ENCODE measurements at regions not wholly inside any gene's neighbourhood (a gene's known extent, or its start where the extent isn't known, plus 50 kb on each side); places are given as distances from the start of the nearest gene placed in this dataset.

- no peaks in the 10 kb centered on the region for H3K4me1 Mint-ChIP-seq
- H3K4me3 Mint-ChIP-seq: no peak overlapping the region
- H3K9me3 Mint-ChIP-seq: no peaks in the 10 kb centered on the region
- DNase-seq: no peak
- no peak overlapping the region for H3K27ac Mint-ChIP-seq
- no peak for TF ChIP-seq CTCF (IDR thresholded peaks at IDR 0.05)
- H3K27me3 Mint-ChIP-seq (ENCODE audit: low read depth, poor library complexity): no peaks in the 10 kb centered on the region
- no peaks in the 10 kb centered on the region for H3K36me3 Mint-ChIP-seq (ENCODE audit: low read depth)
These were observed 238.9 kb downstream of the SLC7A11 start for GRCh38 chr4:138003248-138003647.

- Mint-ChIP-seq H3K36me3 (ENCODE audit: low read depth) (no peaks in the 10 kb centered on the region), H3K27me3 (ENCODE audit: low read depth, poor library complexity) (no peaks in the 10 kb centered on the region), H3K27ac (no peak overlapping the region), H3K9me3 (no peaks in the 10 kb centered on the region), H3K4me3 (no peak overlapping the region), H3K4me1 (no peaks in the 10 kb centered on the region)
- no peak for TF ChIP-seq CTCF (IDR thresholded peaks at IDR 0.05)
- DNase-seq: no peak
These were observed 243.3 kb downstream of the SLC7A11 start for GRCh38 chr4:137998666-137999429.

GRCh38 chr4:137997496-137997895 is 244.7 kb downstream of the SLC7A11 start:
- TF ChIP-seq CTCF (IDR thresholded peaks at IDR 0.05): no peak
- no peaks in the 10 kb centered on the region for H3K27me3 Mint-ChIP-seq (ENCODE audit: low read depth, poor library complexity)
- H3K9me3 Mint-ChIP-seq: no peaks in the 10 kb centered on the region
- DNase-seq: no peak
- H3K27ac Mint-ChIP-seq: no peak overlapping the region
- no peak overlapping the region for H3K4me3 Mint-ChIP-seq
- H3K4me1 Mint-ChIP-seq: no peaks in the 10 kb centered on the region
- no peaks in the 10 kb centered on the region for H3K36me3 Mint-ChIP-seq (ENCODE audit: low read depth)

- Mint-ChIP-seq H3K4me3 (no peak overlapping the region), H3K4me1 (no peaks in the 10 kb centered on the region), H3K9me3 (no peaks in the 10 kb centered on the region), H3K27me3 (ENCODE audit: low read depth, poor library complexity) (no peaks in the 10 kb centered on the region), H3K27ac (no peak overlapping the region), H3K36me3 (ENCODE audit: low read depth) (no peaks in the 10 kb centered on the region)
- TF ChIP-seq CTCF (IDR thresholded peaks at IDR 0.05): no peak
- no peak for DNase-seq
These were observed 247.3 kb downstream of the SLC7A11 start for GRCh38 chr4:137994853-137995252.

- Mint-ChIP-seq H3K36me3 (ENCODE audit: low read depth) (no peaks in the 10 kb centered on the region), H3K27ac (no peak overlapping the region), H3K27me3 (ENCODE audit: low read depth, poor library complexity) (no peaks in the 10 kb centered on the region), H3K4me3 (no peak overlapping the region), H3K9me3 (no peaks in the 10 kb centered on the region), H3K4me1 (no peaks in the 10 kb centered on the region)
- TF ChIP-seq CTCF (IDR thresholded peaks at IDR 0.05): no peak
- no peak for DNase-seq
These were observed 248.9 kb downstream of the SLC7A11 start for GRCh38 chr4:137993232-137993631.

GRCh38 chr4:137981277-137981676 is 260.9 kb downstream of the SLC7A11 start:
- no peaks in the 10 kb centered on the region for H3K4me1 Mint-ChIP-seq
- H3K27ac Mint-ChIP-seq: no peak overlapping the region
- H3K36me3 Mint-ChIP-seq (ENCODE audit: low read depth): no peaks in the 10 kb centered on the region
- DNase-seq: no peak
- TF ChIP-seq CTCF (IDR thresholded peaks at IDR 0.05): no peak
- no peaks in the 10 kb centered on the region for H3K9me3 Mint-ChIP-seq
- no peaks in the 10 kb centered on the region for H3K27me3 Mint-ChIP-seq (ENCODE audit: low read depth, poor library complexity)
- no peak overlapping the region for H3K4me3 Mint-ChIP-seq
